Naive B cell (primary cell): ENCODE measurements at regions not wholly inside any gene's neighbourhood (a gene's known extent, or its start where the extent isn't known, plus 50 kb on each side); places are given as distances from the start of the nearest gene placed in this dataset.
A peak's percentile ranks its signal among the peaks of the same experiment; 100 is the strongest.

ENCODE experiments used
- ATAC-seq, 2 donors: fragments of 150-1000 bp; cut with Tn5 transposase; 2 replicates each; pipeline ENCODE4 v1.10.0; 2021; ENCODE audit warnings: low read depth in 2 of 2, mild to moderate bottlenecking in 2 of 2, moderate library complexity in 2 of 2
- DNase-seq: peaks from one replicate; pipeline ENCODE4 v3.0.0; 2022
- H3K27ac Mint-ChIP-seq, 6 donors: one replicate each; pipeline ENCODE4 v1.8.0; 2020 to 2022; ENCODE audit warnings: mild to moderate bottlenecking in 6 of 6, mixed read lengths in 6 of 6, moderate library complexity in 5 of 6, inconsistent platforms in 2 of 6
- H3K27me3 Mint-ChIP-seq, 3 donors: one replicate each; pipeline ENCODE4 v1.8.0; 2021 to 2022; ENCODE audit warnings: mixed read lengths in 3 of 3, mild to moderate bottlenecking in 1 of 3
- H3K36me3 Mint-ChIP-seq, 2 donors: one replicate each; pipeline ENCODE4 v1.8.0; 2020 to 2022; ENCODE audit warnings: mixed read lengths in 2 of 2, inconsistent platforms in 1 of 2, mild to moderate bottlenecking in 1 of 2
- H3K4me1 Mint-ChIP-seq, 3 donors: one replicate each; pipeline ENCODE4 v1.8.0; 2020 to 2022; ENCODE audit warnings: mixed read lengths in 3 of 3, inconsistent platforms in 1 of 3, mild to moderate bottlenecking in 1 of 3, moderate library complexity in 1 of 3
- H3K4me3 Mint-ChIP-seq, 8 donors: one replicate each; pipeline ENCODE4 v1.8.0; 2020 to 2022; ENCODE audit warnings: mild to moderate bottlenecking in 8 of 8, mixed read lengths in 8 of 8, moderate library complexity in 8 of 8, inconsistent platforms in 2 of 8
- H3K9me3 Mint-ChIP-seq, 7 donors: one replicate each; pipeline ENCODE4 v1.8.0; 2020 to 2022; ENCODE audit warnings: mixed read lengths in 7 of 7, mild to moderate bottlenecking in 5 of 7, inconsistent platforms in 2 of 7, moderate library complexity in 1 of 7

- Mint-ChIP-seq H3K27ac (no peak overlapping the region), H3K27me3 (peaks cover 0 to 4% (median 0%) of the 10 kb centered on the region in 3 donors)
- no peak for ATAC-seq
Observed at GRCh38 chr5:38070304-38070950, 187.9 kb upstream of the EGFLAM start.

DNA sequence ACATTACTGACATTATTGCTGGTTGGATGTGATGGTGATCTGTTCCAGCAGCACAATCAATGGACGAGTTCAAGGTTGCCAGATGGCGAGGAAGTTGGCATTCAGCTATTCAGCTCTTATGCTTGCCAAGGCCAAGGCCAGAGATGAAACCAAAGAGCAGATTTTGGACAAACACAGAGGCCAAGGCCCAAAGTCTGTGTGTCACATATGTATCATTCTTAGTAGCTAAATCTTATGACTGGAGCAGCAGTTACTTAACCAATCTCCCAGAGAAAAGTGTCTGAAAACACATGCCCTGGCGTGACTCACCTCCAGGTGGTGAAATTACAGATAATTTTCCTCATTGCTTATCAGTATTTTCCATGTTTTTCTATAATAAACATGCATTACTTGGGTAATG, 189.0 kb upstream of the EGFLAM start:
- no peak overlapping the region for H3K27ac Mint-ChIP-seq
- peaks cover 0 to 4% (median 0%) of the 10 kb centered on the region in 3 donors for H3K27me3 Mint-ChIP-seq
- no peak overlapping the region for H3K4me3 Mint-ChIP-seq
- ATAC-seq (no peak), DNase-seq (no peak)
- H3K4me1 Mint-ChIP-seq, result no peaks in the 10 kb centered on the region
- no peaks in the 10 kb centered on the region for H3K36me3 Mint-ChIP-seq
- peaks cover 0 to 12% (median 8%) of the 10 kb centered on the region in 7 donors for H3K9me3 Mint-ChIP-seq

More at GRCh38 chr5:38070304-38070950, 187.9 kb upstream of the EGFLAM start:
- Mint-ChIP-seq H3K9me3 (peaks cover 0 to 10% (median 3%) of the 10 kb centered on the region in 7 donors), H3K4me1 (no peaks in the 10 kb centered on the region), H3K36me3 (no peaks in the 10 kb centered on the region), H3K4me3 (no peak overlapping the region)
- DNase-seq, result no peak

- Mint-ChIP-seq H3K4me1 (no peaks in the 10 kb centered on the region), H3K27me3 (no peaks in the 10 kb centered on the region), H3K9me3 (peaks cover 3 to 31% (median 8%) of the 10 kb centered on the region in 7 donors), H3K36me3 (peaks cover 0 to 5% of the 10 kb centered on the region in 2 donors), H3K27ac (no peak overlapping the region), H3K4me3 (no peak overlapping the region)
- DNase-seq (no peak), ATAC-seq (no peak)
Observed at GRCh38 chr5:38060354-38060753, 198.0 kb upstream of the EGFLAM start.

GRCh38 chr5:38059876-38060275, 198.5 kb upstream of the EGFLAM start:
- ATAC-seq (no peak), DNase-seq (no peak)
- Mint-ChIP-seq H3K27ac (no peak overlapping the region), H3K36me3 (peaks cover 0 to 5% of the 10 kb centered on the region in 2 donors), H3K4me3 (no peak overlapping the region), H3K9me3 (peaks cover 3 to 30% (median 7%) of the 10 kb centered on the region in 7 donors), H3K4me1 (no peaks in the 10 kb centered on the region), H3K27me3 (no peaks in the 10 kb centered on the region)

DNA sequence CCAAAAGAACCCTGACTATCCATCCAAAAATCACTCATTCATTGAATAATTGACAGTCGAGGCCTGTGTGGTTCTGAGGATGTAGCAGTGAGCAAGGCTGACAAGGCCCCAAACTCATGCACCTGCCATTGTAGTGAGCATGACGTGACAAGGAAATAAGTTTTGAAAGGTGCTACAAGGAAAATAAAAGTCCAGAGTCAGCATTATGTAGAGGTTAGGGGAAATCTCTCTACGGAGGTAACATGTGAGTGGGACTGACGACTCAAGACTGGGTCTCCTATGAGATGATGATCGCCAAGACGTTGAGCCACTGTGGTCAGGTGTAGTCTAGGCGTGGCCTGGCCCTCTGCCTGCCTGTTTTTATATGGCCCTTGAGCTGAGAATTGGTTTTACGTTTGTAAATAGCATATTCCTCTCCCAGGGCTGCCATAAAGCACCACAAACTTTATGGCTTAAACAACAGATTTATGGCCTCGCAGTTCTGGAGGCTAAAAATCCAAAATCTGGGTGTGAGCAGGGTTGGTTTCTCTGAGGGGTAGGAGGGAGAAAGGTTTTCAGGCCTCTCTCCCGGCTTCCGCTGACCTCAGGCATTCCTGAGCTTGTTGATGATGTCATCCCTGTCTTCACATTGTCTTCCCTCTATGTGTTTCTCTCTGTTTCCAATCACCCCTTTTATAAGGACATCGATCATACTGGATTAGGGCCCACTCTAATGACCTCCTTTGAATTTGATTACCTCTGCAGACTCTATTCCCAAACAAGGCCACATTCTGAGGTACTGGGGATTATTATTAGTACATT, 206.4 kb upstream of the EGFLAM start:
- Mint-ChIP-seq H3K9me3 (peaks cover 0 to 7% (median 3%) of the 10 kb centered on the region in 7 donors), H3K36me3 (no peaks in the 10 kb centered on the region), H3K4me3 (no peak overlapping the region), H3K27me3 (no peaks in the 10 kb centered on the region), H3K27ac (no peak overlapping the region), H3K4me1 (no peaks in the 10 kb centered on the region)
- ATAC-seq, result no peak
- no peak for DNase-seq

- H3K9me3 Mint-ChIP-seq, result peaks cover 0 to 6% (median 2%) of the 10 kb centered on the region in 7 donors
- no peaks in the 10 kb centered on the region for H3K36me3 Mint-ChIP-seq
- no peaks in the 10 kb centered on the region for H3K4me1 Mint-ChIP-seq
- no peak overlapping the region for H3K4me3 Mint-ChIP-seq
- H3K27me3 Mint-ChIP-seq, result peaks cover 0 to 4% (median 0%) of the 10 kb centered on the region in 3 donors
- DNase-seq (no peak), ATAC-seq (no peak)
- no peak overlapping the region for H3K27ac Mint-ChIP-seq
Observed at GRCh38 chr5:38048400-38048799, 208.6 kb upstream of the GDNF start.

- H3K4me3 Mint-ChIP-seq, result peak overlapping the region in 1 of 8 donors; percentile 39
- H3K9me3 Mint-ChIP-seq, result peaks cover 0 to 6% (median 0%) of the 10 kb centered on the region in 7 donors
- no peaks in the 10 kb centered on the region for H3K36me3 Mint-ChIP-seq
- H3K27me3 Mint-ChIP-seq, result peaks cover 0 to 10% (median 4%) of the 10 kb centered on the region in 3 donors
- H3K27ac Mint-ChIP-seq, result no peak overlapping the region
- ATAC-seq, result no peak
- no peak for DNase-seq
- no peaks in the 10 kb centered on the region for H3K4me1 Mint-ChIP-seq
Observed at GRCh38 chr5:38046103-38046502, 206.3 kb upstream of the GDNF start.

DNA sequence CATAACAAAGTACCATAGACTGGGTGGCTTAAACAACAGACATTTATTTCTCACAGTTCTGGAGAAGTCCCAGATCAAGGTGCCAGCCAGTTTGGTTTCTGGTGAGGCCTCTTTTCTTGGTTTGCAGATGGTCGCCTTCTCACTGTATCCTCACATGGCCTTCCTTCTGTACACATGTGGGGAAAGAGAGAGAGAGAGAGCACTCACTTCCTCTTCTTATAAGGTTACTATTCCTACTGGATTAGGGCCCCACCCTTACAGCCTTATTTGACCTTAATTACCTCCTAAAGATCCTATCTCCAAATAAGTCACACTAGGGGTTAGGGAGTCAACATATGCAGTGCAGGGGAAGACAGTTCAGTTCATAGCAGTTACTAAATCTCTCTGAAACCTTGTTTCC, 205.6 kb upstream of the GDNF start:
- Mint-ChIP-seq H3K27ac (no peak overlapping the region), H3K9me3 (peaks cover 0 to 6% (median 0%) of the 10 kb centered on the region in 7 donors), H3K4me1 (no peaks in the 10 kb centered on the region), H3K27me3 (peaks cover 0 to 10% (median 4%) of the 10 kb centered on the region in 3 donors), H3K4me3 (no peak overlapping the region), H3K36me3 (no peaks in the 10 kb centered on the region)
- ATAC-seq, result no peak
- DNase-seq, result no peak

- H3K4me3 Mint-ChIP-seq, result no peak overlapping the region
- no peak overlapping the region for H3K27ac Mint-ChIP-seq
- no peak for ATAC-seq
Observed at GRCh38 chr5:38039826-38040225, 200.0 kb upstream of the GDNF start.

DNA sequence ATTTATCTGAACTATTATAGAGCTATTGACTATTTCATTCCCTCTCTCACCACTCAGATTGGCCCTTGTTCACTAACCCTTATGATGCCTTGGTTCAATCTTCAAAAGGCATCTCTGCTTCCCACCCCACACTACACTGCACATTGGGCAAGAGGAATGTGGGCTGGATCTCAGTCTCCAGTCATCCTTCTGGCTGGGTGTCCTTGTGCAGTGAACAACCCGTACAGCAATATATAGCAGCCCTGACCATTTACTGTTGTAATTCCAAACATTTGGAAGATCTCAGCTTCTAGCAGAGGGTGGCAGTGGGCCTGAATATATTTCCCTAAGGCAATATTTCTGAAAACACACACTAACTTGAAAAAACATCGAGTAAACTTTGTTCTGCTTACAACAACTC, 199.2 kb upstream of the GDNF start:
- H3K4me3 Mint-ChIP-seq, result no peak overlapping the region
- peaks cover 0 to 20% (median 4%) of the 10 kb centered on the region in 3 donors for H3K27me3 Mint-ChIP-seq
- no peaks in the 10 kb centered on the region for H3K36me3 Mint-ChIP-seq
- ATAC-seq, result no peak
- no peak overlapping the region for H3K27ac Mint-ChIP-seq
- H3K4me1 Mint-ChIP-seq, result no peaks in the 10 kb centered on the region
- DNase-seq, result no peak
- peaks cover 0 to 4% (median 0%) of the 10 kb centered on the region in 7 donors for H3K9me3 Mint-ChIP-seq

More at GRCh38 chr5:38039826-38040225, 200.0 kb upstream of the GDNF start:
- peaks cover 0 to 20% (median 4%) of the 10 kb centered on the region in 3 donors for H3K27me3 Mint-ChIP-seq
- H3K9me3 Mint-ChIP-seq, result peaks cover 0 to 4% (median 0%) of the 10 kb centered on the region in 7 donors
- no peak for DNase-seq
- no peaks in the 10 kb centered on the region for H3K4me1 Mint-ChIP-seq
- no peaks in the 10 kb centered on the region for H3K36me3 Mint-ChIP-seq

- no peak overlapping the region for H3K4me3 Mint-ChIP-seq
- DNase-seq, result no peak
- no peaks in the 10 kb centered on the region for H3K4me1 Mint-ChIP-seq
- ATAC-seq, result no peak
- peaks cover 0 to 15% (median 0%) of the 10 kb centered on the region in 3 donors for H3K27me3 Mint-ChIP-seq
- peaks cover 0 to 4% (median 3%) of the 10 kb centered on the region in 7 donors for H3K9me3 Mint-ChIP-seq
- H3K36me3 Mint-ChIP-seq, result no peaks in the 10 kb centered on the region
- no peak overlapping the region for H3K27ac Mint-ChIP-seq
Observed at GRCh38 chr5:38036765-38037164, 196.9 kb upstream of the GDNF start.

GRCh38 chr5:38032149-38032548, 192.3 kb upstream of the GDNF start:
- DNase-seq (no peak), ATAC-seq (no peak)
- peaks cover 0 to 10% (median 0%) of the 10 kb centered on the region in 3 donors for H3K27me3 Mint-ChIP-seq
- peaks cover 0 to 6% (median 3%) of the 10 kb centered on the region in 7 donors for H3K9me3 Mint-ChIP-seq
- no peaks in the 10 kb centered on the region for H3K36me3 Mint-ChIP-seq
- no peaks in the 10 kb centered on the region for H3K4me1 Mint-ChIP-seq
- H3K27ac Mint-ChIP-seq, result no peak overlapping the region
- H3K4me3 Mint-ChIP-seq, result no peak overlapping the region

DNA sequence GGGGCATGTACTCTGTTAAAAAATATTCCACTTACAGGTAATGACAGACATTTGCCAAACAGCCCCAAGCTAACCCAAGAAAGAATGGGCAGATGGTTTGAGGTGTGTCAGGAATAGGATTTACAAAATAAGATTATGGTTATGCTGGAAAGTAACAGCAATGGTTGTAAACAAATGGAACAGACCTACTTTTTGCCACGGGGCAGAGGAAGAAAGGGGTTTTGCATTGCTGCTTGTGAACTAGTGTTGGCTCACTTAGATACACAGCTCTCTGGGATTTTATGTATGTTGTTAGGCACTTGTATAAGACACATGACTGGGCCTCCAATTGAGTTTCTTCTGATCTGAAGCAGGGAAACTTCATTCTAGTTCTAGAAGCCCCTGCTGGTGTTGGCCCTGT, 191.5 kb upstream of the GDNF start:
- no peak for DNase-seq
- H3K36me3 Mint-ChIP-seq, result no peaks in the 10 kb centered on the region
- H3K9me3 Mint-ChIP-seq, result peaks cover 0 to 6% (median 3%) of the 10 kb centered on the region in 7 donors
- no peak for ATAC-seq
- no peaks in the 10 kb centered on the region for H3K4me1 Mint-ChIP-seq
- no peak overlapping the region for H3K4me3 Mint-ChIP-seq
- H3K27me3 Mint-ChIP-seq, result peaks cover 0 to 10% (median 0%) of the 10 kb centered on the region in 3 donors
- no peak overlapping the region for H3K27ac Mint-ChIP-seq
